Spleen (tissue), 7 donors: ENCODE measurements at regions not wholly inside any gene's neighbourhood (a gene's known extent, or its start where the extent isn't known, plus 50 kb on each side); places are given as distances from the start of the nearest gene placed in this dataset.

ENCODE experiments used
- CTCF ChIP-seq, 11 experiments: fragments of 200-600 bp in 7 of 11; fragments of 450-650 bp in 4 of 11; sonication (generic) in 4 of 11; IDR thresholded peaks in 8 of 11; conservative IDR thresholded peaks in 3 of 11; 1 replicate in 7 of 11; 2 replicates in 4 of 11; pipeline versions ENCODE4 v1.4.0 to v1.8.0; 2016 to 2021; ENCODE audit warnings: antibody characterized with exemption in 11 of 11, inconsistent platforms in 4 of 11, mild to moderate bottlenecking in 1 of 11
- POLR2A ChIP-seq, 3 donors: fragments of 450-650 bp; IDR thresholded peaks; one replicate each; pipeline ENCODE4 v1.5.1; 2017; ENCODE audit warnings: antibody characterized with exemption in 3 of 3, mild to moderate bottlenecking in 1 of 3
- POLR2AphosphoS5 ChIP-seq, 3 donors: sonication (generic); formaldehyde crosslinking; IDR thresholded peaks; one replicate each; pipeline ENCODE4 v1.5.1; 2017; ENCODE audit warnings: antibody characterized with exemption in 3 of 3
- donor health status: DM: no; HTN: no; CAD: no; lungs with moderate emphysema.
- donor health status: DM: no; HTN: no; CAD: no.
- donor health status: DM: no; HTN: no; CAD: no.

GRCh38 chr1:194369060-194369459 is 1182.6 kb upstream of the B3GALT2 start:
- TF ChIP-seq POLR2A (IDR thresholded peaks at IDR 0.05) (no peak), CTCF (IDR thresholded peaks at IDR 0.05 in 8 of 11, conservative IDR thresholded peaks at IDR 0.05 in 3 of 11) (no peak), POLR2AphosphoS5 (IDR thresholded peaks at IDR 0.05) (no peak)
